ENCODE measurements at regions not wholly inside any gene's neighbourhood (a gene's known extent, or its start where the extent isn't known, plus 50 kb on each side); places are given as distances from the start of the nearest gene placed in this dataset.
"Not testable (repeated sequence)": the region's sequence is repeated elsewhere in the genome, so short reads cannot be mapped to it uniquely, and the experiment has no call there.

DNA sequence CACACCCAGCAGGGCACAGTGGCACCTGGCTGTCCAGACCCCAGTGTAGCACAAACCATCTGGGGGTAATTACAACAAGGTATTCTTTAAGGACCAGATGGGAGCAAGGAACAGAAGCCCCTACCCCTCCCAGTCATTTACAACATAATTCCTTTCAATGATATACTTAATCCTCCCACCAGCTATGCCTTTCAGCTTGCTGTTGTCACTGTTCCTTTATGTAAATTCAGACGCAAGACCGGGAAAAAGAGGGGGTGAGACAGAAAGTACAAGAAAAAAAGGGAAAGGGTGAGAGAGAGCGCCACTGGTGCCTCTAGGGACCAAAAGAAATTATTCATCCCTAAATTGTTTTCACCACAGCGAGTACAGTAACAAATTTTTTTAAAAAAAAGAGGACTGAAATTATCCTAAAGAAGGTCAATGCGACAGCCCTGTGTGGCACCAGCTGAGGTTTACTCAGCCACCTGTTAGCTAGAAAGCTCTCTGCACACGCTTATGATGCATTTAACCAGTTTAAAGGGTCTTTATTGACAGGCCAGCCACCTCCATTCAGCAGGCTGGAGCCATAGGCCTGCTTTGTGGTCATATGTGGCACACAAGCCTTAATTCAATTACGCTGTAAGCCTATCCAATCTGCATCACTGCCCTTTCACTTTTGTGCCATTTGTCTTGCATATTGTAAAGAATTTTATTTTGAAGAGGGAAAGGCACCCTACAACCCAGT lies 210.2 kb upstream of the ISL1 start:
- no peak for DNase-seq (ENCODE audit: low read depth)

DNA sequence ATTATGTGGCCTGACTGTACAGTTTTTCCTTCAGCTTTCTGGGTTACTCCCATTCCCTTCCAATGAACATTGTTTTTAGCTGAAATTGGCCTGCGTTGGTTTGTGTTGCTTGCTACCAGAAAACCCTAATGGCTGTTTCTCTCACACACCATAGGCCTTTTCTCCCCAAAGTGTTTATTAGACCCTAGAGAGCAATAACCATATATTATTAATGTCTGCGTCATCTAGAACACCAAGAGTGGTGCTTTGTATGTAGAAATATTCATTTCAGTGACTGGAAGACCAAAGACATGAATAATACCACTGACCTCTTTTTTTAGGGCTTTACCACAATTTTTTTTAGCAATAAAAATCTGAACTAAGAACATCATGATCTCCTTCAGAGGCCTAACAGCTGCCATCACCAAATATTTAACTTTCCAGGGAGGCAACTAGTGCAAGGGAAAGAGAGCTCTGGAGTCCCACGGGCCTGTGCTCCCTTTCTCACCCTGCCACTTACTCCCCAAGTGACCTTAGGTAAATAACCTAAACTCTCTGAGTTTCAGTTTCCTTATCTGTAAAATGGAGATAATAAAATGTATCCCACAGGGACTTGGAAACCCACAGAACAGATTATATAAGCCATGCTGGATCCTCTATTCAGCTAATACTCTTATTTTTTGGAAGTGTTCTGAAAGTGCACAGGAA lies 201.9 kb upstream of the ISL1 start:
- no peak for DNase-seq (ENCODE audit: low read depth)

DNA sequence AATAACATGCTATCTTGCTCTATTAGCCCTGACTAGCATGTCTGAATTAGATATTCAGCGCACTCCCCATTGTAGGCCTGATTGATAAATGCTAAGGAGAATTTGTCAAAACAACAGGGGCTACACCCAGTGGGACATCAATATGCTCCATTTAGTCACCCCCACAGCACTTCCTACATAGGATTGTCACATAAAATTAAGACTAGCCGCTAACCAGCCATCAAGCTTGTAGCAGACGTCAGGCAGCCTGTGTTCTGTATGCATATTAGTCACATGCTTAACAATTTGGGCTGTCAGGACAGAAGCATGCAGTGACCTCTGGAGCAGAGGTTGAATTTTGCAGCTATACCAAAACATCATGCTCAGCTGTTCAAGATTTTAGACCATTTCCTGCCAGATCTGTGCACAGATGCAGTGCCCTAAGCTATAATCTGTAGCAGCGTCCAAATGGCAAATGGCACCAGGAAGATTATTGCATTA lies 197.4 kb upstream of the ISL1 start:
- DNase-seq (ENCODE audit: low read depth): no peak

DNA sequence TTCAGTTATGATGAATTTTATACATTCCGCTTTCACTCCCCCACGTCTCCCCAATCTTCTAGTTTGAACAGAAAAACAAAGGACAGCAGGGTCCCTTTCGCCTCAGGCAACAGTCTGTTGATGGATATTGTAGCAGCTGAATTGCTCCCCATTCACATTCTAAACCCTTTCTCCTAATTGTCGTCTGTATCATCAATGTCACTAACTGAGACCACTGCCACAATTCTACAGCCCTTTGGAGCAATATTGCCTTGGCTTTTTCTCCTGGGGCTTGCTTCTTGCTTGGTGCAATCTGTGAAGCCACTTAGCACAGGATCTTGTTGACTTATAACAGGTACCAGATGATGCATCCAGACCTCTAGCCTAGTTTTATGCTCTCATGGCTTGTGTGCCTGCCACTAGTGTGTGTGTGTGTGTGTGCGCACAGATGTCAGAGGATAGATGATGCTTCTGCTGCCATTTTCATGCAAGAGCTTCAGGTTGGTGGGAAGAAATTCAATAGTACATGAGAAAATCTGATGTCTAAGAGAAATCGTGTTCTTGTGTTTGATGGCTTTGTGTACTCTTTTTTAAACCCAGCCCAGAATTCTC lies 195.2 kb upstream of the ISL1 start:
- no peak for DNase-seq (ENCODE audit: low read depth)

DNA sequence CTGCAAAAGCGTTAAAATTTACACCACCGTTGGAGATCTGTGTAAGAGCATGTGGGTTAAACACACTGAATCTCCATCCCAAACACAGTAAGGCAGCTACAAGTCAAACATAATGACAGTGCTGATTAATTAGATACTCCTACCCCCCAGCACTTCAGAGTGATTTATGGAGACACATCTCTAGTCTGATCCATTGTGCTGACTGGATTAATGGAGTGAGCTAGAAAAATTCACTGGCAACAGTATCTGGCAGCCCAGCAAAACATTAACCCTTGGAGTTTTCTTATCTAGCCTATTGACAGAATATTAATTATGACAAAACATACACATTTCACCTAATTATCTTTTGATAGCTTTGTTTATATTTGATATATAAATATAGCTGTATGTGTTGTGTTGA lies 188.6 kb upstream of the ISL1 start:
- DNase-seq (ENCODE audit: low read depth): no peak

DNA sequence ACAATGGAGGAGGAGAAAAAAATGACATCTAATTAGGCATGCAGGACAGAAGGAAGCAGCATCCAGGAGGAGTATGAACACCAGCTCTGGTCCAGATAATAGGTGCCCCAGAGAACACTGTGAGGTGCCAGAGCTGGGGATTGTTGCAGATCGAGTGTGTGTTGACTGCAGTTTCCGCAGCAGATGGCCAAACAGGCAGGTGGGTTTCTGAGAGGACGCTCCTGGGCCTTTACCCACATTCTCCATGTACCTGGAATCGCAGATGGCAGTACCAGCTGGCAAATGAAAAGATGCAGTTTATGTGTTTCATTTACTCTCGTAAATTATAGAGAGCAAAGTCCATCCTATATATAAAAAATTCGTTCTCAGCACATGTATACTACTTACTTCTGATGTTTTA lies 182.2 kb upstream of the ISL1 start:
- no peak for DNase-seq (ENCODE audit: low read depth)

DNA sequence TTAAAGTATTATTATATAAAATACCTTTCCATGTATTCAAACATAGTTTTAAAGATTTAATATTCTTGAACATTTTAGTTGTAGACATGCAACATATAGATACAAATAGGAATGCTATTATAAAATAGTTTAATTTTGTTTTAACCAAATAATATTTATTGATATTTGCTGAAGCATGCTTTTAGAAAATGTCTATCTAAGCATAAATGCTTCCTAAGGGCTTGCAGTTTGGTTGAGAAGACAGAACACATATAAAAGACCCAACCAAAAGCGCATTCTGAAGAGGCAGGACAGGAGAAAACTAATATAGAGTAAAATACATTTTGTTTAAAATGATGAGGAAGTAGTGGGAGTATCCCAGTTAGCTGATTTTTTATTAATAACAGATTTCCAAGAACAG lies 181.5 kb upstream of the ISL1 start:
- no peak for DNase-seq (ENCODE audit: low read depth)

DNA sequence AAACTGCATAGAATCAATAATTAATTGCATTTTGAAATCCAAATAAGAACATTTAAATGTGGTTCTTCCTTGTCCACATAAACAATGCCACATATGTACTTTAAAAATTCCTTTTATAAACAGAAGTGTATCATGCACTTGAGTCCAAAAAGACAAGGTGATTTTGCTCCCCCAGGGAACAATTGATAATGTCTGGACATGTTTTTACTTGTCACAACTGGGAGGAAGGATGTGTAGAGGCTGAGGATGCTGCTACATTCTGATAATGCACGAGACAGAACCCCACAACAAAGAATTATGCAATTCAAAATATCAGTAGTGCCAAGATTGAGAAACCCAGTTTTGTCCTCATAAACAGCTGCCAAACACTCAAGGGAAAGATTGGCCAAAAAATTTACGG lies 181.1 kb upstream of the ISL1 start:
- DNase-seq (ENCODE audit: low read depth): no peak

DNA sequence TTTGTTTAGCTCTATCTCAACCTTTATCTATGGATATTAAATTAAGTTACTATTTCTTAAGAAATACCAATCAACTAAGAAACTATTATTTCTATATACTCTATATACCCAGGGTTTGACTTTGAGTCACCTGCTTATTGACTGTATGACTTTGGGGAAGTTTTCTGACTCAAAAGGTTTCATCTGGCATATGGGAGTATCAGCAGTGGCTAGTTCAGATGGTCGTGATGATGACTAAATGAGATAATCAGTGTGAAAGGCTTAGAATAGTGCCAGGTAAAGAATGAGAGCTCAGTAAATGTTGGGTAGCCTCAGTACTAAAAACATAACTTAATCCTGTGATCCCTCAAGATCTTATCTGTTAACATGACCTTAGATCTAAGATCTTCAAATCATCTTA lies 179.7 kb upstream of the ISL1 start:
- no peak for DNase-seq (ENCODE audit: low read depth)

DNA sequence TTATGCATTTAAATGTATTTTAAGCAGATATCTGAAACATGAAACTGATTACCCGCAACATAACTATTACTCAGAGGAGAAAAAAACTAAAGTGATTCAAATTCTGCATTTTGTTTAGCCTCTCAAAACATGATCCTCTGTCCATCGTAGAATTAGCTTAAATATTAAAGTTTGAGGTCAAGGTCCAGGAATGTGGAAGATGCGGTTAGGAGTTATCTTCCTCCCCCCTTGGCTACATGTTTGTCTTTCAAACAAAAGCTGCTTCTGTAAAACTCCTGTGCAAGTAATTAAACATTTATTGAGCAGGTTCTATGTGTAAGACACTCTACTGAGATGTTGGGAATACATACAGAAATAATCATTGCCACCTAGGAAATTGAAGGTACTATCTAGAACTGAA lies 175.0 kb upstream of the ISL1 start:
- DNase-seq (ENCODE audit: low read depth): no peak

DNA sequence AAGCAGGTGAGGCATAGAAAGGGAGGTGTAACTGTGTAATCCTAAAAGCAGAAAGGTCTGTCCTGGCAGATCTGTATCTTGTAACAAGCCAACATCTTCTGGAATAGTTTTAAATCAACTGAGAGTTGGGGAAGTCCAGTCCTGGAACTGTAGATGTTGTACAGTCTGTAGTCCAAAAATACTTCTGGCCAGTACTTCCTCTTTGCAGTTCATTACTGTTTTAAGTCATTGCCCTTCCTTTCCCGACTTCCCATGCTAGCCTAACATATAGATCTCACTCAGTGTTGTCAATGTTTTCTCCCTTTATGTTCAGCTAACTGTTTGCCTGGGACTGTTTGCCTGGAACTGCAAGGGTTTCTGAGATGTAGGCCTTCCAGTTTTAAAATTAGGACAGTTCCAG lies 168.5 kb upstream of the ISL1 start:
- DNase-seq (ENCODE audit: low read depth): no peak

DNA sequence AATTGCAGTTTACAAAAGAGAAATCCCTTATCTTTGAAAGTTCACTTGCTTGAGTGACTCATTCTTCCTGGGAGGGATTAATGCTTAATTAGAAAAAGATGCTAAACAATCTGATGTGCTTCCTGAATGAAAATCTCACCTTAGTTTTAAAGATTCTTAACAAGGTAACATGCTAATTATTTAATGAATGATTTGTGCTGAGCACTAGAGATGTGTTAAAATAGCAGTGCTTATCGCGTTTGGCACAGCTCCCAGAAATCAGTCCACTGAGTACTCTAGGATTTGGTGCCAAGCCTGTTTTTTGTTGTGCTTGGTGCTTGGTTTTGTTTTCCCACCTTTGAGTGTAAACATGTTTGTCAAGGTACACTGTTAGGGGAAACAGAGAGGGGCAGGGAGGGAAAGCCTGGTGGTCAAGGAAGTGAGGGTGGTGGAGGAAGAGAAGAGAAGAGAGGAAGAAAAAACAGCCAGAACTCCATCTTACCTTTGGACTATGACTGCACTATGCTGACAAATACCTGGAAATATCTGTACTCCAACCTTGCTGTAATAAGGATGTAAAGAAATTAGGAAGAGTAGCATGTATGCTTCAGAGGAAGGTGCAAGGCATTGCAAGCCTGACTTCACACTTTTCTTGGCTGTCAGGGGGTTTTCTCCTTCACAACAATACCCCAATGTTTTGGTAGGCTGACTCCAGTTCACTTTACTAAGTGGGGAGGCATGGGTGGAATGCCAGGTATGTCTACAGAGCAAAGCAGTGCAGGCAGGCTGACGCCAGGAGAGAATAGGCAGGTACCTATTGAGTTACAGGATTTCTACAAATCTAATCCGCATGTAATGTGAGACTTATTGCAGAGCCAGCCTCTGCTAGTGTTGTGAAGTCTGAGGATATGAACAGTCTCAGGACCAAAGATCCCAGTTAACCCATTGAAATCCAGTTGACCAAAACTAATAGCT lies 157.2 kb upstream of the ISL1 start:
- no peak for DNase-seq (ENCODE audit: low read depth)

DNA sequence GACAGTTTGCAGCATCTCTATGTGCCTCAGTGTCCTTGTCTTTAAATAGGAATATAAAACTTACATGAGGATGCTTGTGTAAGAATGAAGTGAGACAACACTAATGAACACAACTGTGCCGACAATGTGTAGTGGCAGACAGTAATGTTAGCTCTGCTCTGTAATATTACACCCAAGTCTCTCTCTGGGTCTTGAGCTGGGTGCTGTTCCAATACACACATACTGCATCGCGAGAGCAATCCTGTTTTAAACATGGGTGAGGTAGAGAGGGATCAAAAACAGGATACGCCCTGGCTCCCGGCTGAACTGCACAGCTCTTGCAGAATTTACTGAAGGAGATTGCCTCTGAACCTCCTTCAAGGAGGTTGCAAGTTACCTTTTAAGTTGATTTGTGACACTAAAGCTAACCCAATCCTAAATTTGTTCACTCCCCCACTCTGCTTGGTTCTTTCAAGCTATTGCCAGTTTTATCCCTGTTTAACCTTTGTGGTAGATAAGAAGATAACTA lies 155.2 kb upstream of the ISL1 start:
- no peak for DNase-seq (ENCODE audit: low read depth)

DNA sequence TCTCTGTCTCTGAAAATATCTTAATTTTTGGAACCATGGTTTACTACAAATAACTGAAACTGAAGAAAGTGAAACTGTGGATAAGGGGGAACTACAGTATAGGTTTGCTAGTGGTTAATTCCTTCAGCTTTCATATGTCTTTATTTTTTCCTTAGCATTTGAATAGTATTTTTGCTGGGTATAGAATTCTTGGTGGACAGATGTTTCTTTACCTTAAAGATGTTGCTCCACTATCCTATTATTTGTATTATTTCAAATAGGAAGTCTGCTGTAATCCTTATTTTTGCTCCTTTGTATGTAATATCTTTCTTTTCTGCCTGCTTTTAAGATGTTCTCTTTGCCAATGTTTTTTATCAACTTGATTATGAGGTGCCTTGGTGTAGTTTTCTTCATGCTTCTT lies 152.9 kb upstream of the ISL1 start:
- no peak for DNase-seq (ENCODE audit: low read depth)

DNA sequence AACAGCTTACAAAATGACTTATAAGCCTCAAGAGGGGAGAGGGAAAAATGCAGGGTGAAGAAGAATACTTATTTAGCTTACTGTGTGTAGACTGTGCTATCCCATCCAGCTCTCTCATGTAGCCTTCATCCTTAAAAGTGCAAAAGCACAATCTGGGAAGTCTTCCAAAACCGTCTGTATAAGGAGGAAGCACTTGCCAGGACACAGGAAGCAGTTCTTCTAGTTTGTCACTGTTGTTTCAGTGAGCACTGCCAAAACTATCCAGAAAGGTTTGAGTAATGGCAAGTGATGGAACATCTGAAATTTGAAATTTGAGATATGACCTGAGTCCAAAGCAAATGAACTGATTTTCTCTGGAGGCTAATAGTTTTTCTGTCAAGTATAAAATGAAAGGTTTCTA lies 140.8 kb upstream of the ISL1 start:
- DNase-seq (ENCODE audit: low read depth): no peak

DNA sequence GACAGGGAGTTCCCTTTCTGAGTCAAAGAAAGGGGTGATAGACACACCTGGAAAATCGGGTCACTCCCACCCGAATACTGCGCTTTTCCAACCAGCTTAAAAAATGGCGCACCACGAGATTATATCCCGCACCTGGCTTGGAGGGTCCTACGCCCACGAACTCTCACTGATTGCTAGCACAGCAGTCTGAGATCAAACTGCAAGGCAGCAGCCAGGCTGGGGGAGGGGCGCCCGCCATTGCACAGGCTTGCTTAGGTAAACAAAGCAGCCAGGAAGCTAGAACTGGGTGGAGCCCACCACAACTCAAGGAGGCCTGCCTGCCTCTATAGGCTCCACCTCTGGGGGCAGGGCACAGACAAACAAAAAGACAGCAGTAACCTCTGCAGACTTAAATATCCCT lies 132.3 kb upstream of the ISL1 start:
- DNase-seq (ENCODE audit: low read depth): not testable (repeated sequence)

DNA sequence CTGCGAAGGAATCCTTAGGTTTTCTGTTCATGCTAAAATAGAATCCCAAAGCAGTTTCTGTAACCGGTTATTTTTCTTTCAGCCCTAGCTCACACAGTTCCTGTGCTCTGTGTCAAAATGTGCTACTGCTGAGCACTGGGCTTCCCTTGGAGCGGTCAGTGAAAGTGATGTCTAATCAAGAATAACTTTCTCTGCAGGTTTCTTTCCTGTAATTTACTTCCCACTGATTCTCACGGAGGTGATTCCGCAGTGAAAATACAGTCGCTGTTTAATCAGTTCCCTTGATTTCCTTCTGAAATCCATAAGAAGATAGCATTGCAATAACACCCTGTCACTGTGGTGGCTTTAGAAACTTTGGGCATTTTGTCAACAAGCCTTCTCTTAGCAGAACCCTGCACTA lies 112.0 kb upstream of the ISL1 start:
- no peak for DNase-seq (ENCODE audit: low read depth)

DNA sequence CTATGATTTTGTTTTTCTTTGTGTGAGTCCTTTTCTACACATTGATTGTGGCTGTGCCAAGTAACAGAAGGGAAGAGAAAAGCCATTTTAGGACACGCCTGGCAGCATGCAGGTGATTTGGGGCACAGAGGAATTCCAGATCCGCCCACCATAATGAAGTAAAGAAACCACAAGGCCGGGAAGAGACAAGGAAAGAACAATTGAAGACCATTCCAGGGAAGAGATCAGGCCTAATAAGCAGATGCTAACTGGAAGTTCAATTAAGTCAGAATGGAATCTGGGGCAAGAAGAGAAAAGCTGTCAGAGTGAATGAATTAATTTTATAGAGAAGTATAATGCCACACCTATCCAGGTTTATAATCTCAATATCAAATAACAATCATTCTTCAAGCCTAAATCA lies 110.2 kb upstream of the ISL1 start:
- DNase-seq (ENCODE audit: low read depth): no peak

DNA sequence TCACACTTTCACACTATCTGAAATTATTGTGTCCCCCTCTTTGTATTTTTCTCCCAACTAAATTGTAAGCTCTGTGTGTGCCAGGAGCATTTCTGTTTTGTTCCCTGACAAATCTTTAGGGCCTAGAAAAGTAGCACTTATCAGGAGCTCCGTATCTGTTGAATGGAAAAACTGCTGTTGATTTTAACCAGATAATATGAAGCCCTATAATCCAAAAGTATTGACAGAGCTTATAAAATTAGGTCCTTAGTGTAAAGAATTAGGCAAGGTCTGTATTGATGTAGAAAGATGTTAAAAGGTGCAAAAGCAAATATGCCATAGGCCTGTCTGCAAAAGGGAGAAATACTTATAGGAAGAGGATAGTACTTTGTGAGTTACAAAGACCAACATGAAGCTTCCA lies 109.4 kb upstream of the ISL1 start:
- DNase-seq (ENCODE audit: low read depth): no peak

DNA sequence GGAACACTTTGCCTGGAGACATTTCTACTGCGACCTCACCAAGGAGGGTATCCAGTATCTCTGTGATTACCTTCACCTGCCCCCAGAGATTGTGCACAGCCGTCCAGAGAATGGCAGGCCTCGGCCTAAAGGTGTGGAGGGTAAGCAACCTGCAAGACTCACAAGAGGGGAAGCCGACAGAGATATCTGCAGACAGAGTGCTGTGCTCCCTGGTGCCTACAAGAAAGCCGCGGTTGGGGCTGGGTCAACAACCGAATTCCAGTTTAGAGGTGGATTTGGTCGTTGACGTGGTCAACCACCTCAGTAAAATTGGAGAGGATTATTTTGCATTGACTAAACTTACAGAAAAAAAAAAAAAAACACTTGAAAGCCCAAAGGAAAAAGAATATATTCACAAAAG lies 107.8 kb upstream of the ISL1 start:
- DNase-seq (ENCODE audit: low read depth): no peak

DNA sequence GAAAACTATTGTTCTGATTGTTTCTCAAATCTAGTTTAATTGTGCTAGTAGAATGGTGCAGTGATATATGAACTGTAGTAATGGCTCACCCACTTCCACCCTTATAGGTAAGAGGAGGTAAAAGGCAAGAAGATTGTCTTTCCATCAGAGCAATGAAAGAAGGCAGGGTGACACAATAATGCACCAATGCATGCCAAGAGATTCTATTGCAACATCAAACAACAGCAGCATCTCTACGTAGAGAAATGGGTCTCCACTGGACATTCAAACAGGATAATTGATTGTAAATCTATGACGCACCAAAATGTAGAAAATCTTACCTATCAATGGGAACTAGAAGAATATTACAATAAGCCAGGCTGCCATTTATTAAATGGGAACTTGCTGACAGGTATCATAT lies 107.0 kb upstream of the ISL1 start:
- DNase-seq (ENCODE audit: low read depth): no peak

DNA sequence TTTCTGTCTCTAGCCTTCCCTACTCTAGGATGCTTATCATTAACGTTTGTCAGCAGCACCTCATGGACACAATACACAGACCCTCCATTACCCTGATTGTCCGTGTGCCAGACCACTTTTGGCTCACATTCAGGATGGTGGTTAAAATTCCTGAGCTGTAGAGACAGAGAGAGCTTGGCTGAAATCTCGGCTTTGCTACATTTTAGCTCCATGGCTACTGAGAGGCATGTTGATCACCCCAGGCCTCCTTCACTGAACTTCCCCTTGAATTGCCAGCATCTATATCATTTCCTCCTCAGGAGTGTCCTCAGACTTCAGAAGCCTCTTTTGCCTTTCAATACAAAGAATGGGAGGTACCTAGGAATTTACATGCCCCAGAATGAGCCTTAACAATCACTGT lies 104.7 kb upstream of the ISL1 start:
- DNase-seq (ENCODE audit: low read depth): no peak

All from activated T-helper 1 cell treated with Interleukin-2 at 50 U/mL for 16 hours (primary cell).